ENCODE measurements at regions not wholly inside any gene's neighbourhood (a gene's known extent, or its start where the extent isn't known, plus 50 kb on each side); places are given as distances from the start of the nearest gene placed in this dataset.

DNA sequence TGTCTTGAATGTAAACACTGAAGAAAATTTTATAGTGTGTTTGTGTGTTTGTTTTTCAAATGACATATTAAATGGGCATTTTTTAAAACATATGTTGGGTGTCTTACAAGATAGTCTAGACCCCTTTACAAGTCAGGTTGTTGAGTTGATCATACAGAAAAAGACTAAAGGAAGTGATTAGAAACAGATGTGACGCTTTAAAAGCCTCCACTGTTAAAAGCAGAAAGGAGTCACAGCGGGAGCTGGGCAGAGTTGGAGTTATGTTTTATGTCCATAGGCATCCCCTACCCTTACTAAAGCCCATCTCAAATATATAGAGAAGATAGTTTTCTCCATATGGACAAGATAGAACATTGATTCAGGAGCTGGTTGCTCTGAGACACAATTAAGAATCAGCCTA is 393.9 kb downstream of the PLPP3 start:
- TF ChIP-seq, protein P1, sequence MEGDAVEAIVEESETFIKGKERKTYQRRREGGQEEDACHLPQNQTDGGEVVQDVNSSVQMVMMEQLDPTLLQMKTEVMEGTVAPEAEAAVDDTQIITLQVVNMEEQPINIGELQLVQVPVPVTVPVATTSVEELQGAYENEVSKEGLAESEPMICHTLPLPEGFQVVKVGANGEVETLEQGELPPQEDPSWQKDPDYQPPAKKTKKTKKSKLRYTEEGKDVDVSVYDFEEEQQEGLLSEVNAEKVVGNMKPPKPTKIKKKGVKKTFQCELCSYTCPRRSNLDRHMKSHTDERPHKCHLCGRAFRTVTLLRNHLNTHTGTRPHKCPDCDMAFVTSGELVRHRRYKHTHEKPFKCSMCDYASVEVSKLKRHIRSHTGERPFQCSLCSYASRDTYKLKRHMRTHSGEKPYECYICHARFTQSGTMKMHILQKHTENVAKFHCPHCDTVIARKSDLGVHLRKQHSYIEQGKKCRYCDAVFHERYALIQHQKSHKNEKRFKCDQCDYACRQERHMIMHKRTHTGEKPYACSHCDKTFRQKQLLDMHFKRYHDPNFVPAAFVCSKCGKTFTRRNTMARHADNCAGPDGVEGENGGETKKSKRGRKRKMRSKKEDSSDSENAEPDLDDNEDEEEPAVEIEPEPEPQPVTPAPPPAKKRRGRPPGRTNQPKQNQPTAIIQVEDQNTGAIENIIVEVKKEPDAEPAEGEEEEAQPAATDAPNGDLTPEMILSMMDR (conservative IDR thresholded peaks at IDR 0.05; ENCODE audit: low read depth, low read length), result no peak
- no peak for TF ChIP-seq EZH2 (IDR thresholded peaks at IDR 0.05; ENCODE audit: low read length, unreplicated experiment)
